NCI-H2196 treated with DMSO at 0.1 percent for 48 hours (cell line): ENCODE measurements at regions not wholly inside any gene's neighbourhood (a gene's known extent, or its start where the extent isn't known, plus 50 kb on each side); places are given as distances from the start of the nearest gene placed in this dataset.
"Not testable (repeated sequence)": the region's sequence is repeated elsewhere in the genome, so short reads cannot be mapped to it uniquely, and the experiment has no call there.

Source experiments
- DNase-seq: peaks from one replicate; lab custom pipeline; 2025; ENCODE audit not compliant: unreplicated experiment; lab: John Stamatoyannopoulos, UW

- DNase-seq = no peak
These were observed 1100.3 kb downstream of the TBL1XR1 start for GRCh38 chr3:176097027-176097426.

- not testable (repeated sequence) for DNase-seq
These were observed 1103.4 kb downstream of the TBL1XR1 start for GRCh38 chr3:176093892-176094291.

- no peak for DNase-seq
These were observed 1106.6 kb downstream of the TBL1XR1 start for GRCh38 chr3:176090727-176091126.

GRCh38 chr3:176088962-176089383 is 1108.3 kb downstream of the TBL1XR1 start:
- no peak for DNase-seq

GRCh38 chr3:176087066-176087697 is 1110.1 kb downstream of the TBL1XR1 start:
- no peak for DNase-seq

- DNase-seq = no peak
These were observed 1117.5 kb downstream of the TBL1XR1 start for GRCh38 chr3:176079785-176080184.

- no peak for DNase-seq
These were observed 1118.4 kb downstream of the TBL1XR1 start for GRCh38 chr3:176078906-176079305.

- no peak for DNase-seq
These were observed 1121.8 kb downstream of the TBL1XR1 start for GRCh38 chr3:176075491-176075890.

- DNase-seq = no peak
These were observed 1122.2 kb downstream of the TBL1XR1 start for GRCh38 chr3:176075046-176075445.

- no peak for DNase-seq
These were observed 1123.2 kb downstream of the TBL1XR1 start for GRCh38 chr3:176074096-176074495.

GRCh38 chr3:176071943-176072342 is 1125.3 kb downstream of the TBL1XR1 start:
- DNase-seq = no peak

GRCh38 chr3:176068750-176069149 is 1128.5 kb downstream of the TBL1XR1 start:
- DNase-seq = no peak

GRCh38 chr3:176058856-176059255 is 1138.4 kb downstream of the TBL1XR1 start:
- no peak for DNase-seq

GRCh38 chr3:176055836-176056235 is 1141.4 kb downstream of the TBL1XR1 start:
- DNase-seq = no peak

- no peak for DNase-seq
These were observed 1145.5 kb downstream of the TBL1XR1 start for GRCh38 chr3:176051766-176052165.

GRCh38 chr3:176046703-176047102 is 1150.6 kb downstream of the TBL1XR1 start:
- DNase-seq = no peak

- DNase-seq = no peak
These were observed 1155.5 kb downstream of the TBL1XR1 start for GRCh38 chr3:176041812-176042211.

GRCh38 chr3:176041185-176041584 is 1156.1 kb downstream of the TBL1XR1 start:
- no peak for DNase-seq

GRCh38 chr3:176037636-176038035 is 1159.6 kb downstream of the TBL1XR1 start:
- no peak for DNase-seq

GRCh38 chr3:176032043-176032442 is 1165.2 kb downstream of the TBL1XR1 start:
- no peak for DNase-seq

- not testable (repeated sequence) for DNase-seq
These were observed 1157.1 kb downstream of the NAALADL2 start for GRCh38 chr3:176016203-176016602.

GRCh38 chr3:176015228-176015627 is 1156.1 kb downstream of the NAALADL2 start:
- DNase-seq = not testable (repeated sequence)

- no peak for DNase-seq
These were observed 1150.1 kb downstream of the NAALADL2 start for GRCh38 chr3:176009256-176009655.
